GM12875 (cell line): ENCODE measurements at regions not wholly inside any gene's neighbourhood (a gene's known extent, or its start where the extent isn't known, plus 50 kb on each side); places are given as distances from the start of the nearest gene placed in this dataset.

ENCODE experiments used
- H3K4me3 ChIP-seq: one replicate; pipeline ENCODE4 v1.5.1; 2011; ENCODE audit warnings: low read depth, low read length, control low read depth
- TF ChIP-seq, protein P1 (sequence below): IDR thresholded peaks from 2 replicates; pipeline ENCODE4 v1.5.1; 2011; ENCODE audit warnings: low read depth, mild to moderate bottlenecking, control low read depth, inconsistent platforms, low read length, moderate library complexity, borderline replicate concordance; ENCODE audit not compliant: insufficient read depth

DNA sequence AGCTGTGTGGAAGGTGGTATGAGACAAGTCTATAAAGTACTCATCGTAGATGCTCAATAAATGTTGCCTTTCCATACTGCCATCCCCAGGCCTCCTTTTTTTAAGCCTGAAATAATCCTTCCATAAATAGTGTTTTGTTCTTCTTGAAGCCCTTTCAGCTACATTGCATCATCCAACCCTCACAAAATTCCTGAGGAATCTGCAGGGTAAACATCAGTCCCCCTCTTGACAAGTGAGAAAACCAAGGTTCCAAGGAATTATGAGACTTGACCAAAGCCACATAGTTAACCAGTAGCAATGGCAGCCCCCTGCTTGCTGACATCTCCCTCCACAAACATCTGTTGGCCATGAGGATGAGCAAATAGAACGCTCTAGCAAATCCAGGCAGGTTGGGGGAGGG lies 89.7 kb upstream of the CCL1 start:
- H3K4me3 ChIP-seq: no peak overlapping the region
- TF ChIP-seq, protein P1, sequence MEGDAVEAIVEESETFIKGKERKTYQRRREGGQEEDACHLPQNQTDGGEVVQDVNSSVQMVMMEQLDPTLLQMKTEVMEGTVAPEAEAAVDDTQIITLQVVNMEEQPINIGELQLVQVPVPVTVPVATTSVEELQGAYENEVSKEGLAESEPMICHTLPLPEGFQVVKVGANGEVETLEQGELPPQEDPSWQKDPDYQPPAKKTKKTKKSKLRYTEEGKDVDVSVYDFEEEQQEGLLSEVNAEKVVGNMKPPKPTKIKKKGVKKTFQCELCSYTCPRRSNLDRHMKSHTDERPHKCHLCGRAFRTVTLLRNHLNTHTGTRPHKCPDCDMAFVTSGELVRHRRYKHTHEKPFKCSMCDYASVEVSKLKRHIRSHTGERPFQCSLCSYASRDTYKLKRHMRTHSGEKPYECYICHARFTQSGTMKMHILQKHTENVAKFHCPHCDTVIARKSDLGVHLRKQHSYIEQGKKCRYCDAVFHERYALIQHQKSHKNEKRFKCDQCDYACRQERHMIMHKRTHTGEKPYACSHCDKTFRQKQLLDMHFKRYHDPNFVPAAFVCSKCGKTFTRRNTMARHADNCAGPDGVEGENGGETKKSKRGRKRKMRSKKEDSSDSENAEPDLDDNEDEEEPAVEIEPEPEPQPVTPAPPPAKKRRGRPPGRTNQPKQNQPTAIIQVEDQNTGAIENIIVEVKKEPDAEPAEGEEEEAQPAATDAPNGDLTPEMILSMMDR: no peak

DNA sequence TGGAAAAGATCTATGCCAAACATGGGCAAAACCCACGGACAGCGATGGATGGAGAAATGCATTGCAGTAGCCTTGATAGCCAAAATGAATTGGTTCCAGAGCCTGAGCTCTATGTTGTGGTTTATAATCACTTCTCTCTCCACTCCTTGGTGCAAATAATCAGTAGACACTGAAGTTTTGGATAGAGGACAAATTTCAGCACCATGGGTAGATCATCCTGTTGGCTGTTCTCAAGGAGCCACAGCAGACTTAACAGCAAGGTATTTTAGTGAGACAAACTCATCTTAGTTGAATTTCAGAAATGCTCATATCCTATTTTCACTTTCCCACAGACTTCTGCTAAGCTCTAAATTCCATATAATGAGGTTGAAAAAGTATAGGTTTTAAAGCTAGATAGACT lies 88.3 kb upstream of the CCL1 start:
- TF ChIP-seq, protein P1: no peak
- H3K4me3 ChIP-seq: no peak overlapping the region

DNA sequence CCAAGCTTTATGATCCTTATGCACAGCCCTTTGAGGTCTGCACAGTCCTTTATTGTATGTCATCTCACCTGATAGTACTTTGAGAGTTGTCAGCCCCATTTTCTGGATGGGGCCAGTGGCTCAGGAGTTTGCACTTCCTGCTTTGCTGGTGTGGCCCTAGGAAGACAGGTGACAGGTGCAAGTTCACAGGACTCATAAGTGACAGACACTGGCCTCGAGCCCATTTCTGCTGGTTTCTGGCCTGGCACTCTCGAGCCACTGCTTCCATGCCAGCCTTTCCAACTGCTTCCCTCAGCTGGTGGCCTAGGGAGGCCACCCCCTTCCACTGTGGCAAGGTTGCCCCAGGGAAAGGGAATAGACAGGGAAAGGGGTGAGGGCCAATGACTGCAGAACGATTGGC lies 84.4 kb upstream of the CCL1 start:
- TF ChIP-seq, protein P1: no peak
- no peak overlapping the region for H3K4me3 ChIP-seq

DNA sequence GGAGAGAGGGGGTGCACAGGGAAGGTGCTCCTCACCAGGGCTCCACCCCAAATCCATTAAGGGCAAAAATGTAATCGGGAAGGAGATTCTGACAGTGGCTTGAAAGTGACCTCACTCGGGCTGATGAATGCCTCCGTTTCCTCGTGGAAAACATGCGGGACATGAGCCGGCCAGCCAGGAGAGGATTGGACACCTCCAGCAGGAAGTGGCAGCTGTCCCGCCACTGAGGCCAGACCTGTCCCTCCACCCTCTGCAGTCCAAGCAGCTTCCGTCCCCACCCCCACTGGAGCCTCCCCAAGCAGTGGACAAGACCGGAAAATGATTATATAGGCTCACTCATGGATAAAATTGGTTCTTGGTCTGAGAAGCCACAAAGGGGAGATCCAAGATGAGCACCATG lies 82.1 kb upstream of the CCL1 start:
- TF ChIP-seq, protein P1: no peak
- H3K4me3 ChIP-seq: no peak overlapping the region

DNA sequence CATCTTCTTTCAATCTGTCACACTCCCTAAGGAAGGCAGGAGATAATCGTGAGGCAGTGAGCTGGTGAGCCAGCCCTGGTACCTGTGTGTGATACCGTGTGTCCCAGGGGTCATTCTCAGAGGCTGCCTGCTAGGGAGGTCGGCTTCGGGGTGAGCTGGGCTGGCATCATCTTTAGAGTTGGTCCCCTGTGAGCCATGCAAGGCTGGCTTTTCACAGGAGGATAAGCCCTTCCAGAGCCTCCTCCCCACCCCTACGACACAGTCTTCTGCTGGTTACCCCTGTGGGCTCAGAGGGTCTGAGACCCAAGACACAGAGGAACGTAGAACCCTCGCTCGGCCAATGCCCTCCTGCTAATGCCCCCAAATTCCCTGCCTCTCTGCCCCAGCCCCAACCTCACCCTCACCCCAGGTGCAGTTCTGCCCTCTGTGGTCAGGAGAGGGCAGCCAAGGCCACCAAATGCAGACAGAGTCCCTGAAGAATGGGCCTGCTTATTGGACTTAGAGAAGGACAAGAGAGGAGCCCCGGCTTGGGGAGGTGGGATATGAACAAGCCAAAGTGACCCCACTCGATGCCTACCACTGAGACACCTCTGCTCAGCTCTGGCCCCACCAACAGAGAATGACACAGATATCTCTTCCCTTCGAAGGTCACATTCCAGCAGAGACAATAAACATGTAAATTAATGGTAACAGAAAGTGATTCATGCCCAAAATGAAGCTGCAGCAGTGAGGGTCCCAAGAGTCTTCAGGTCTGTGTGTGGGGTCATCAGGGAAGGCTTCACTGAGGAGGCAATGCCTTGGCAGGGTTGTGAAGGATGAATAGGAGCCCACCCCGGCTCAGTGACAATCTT lies 80.8 kb upstream of the CCL1 start:
- TF ChIP-seq, protein P1: peak; percentile 18; the same call in 1 of the 2 replicates
- no peak overlapping the region for H3K4me3 ChIP-seq

DNA sequence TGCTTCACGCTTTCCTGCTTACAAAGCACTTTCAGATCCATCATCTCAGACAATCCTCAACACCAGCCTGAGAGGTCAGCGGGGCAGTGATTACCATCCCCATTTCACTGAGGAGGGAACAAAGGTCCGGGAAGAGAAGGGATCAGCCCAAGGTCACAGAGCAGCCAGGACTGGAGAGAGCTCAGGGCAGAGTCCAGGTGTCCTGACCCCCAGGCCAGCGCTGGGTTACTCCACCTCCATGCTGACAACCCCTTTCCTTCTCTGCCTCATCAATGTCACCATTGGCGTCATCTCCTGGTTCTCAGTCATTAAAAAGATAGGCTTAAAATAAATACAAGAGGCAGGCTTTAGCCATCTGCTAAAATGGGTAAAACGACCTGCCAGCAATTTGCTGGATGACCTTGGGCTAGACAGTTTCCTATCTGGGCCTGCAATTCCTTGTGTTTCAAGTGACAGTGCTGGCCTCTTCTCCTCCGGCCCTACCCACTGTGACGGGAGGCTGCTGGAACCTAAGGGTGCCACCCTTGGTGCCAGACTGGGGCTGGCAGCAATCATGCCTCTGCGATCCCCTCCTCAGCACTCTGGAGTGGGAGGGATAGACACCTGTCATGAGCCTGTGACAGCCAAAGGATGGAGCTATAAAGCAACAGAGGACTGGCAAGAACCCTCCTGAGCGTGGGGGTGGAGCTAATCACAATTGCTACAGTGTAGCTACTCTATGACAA lies 79.5 kb upstream of the CCL1 start:
- no peak overlapping the region for H3K4me3 ChIP-seq
- TF ChIP-seq, protein P1: no peak
